KMS-11 (cell line): ENCODE measurements at regions not wholly inside any gene's neighbourhood (a gene's known extent, or its start where the extent isn't known, plus 50 kb on each side); places are given as distances from the start of the nearest gene placed in this dataset.

ENCODE experiments used
- H2AFZ ChIP-seq: fragments of 200-600 bp; sonication (generic); 2 replicates; pipeline ENCODE4 v1.6.1; 2016; ENCODE audit warnings: antibody characterized with exemption, mixed run types, low read depth
- H3K27ac ChIP-seq: fragments of 200-600 bp; sonication (generic); 2 replicates; pipeline ENCODE4 v1.6.1; 2016; ENCODE audit warnings: mild to moderate bottlenecking, mixed run types
- H3K27me3 ChIP-seq: fragments of 200-600 bp; sonication (generic); 2 replicates; pipeline ENCODE4 v1.6.1; 2017; ENCODE audit warnings: mild to moderate bottlenecking, low read depth, mixed run types, moderate library complexity; ENCODE audit not compliant: insufficient read depth
- H3K36me3 ChIP-seq: fragments of 200-600 bp; sonication (generic); 2 replicates; pipeline ENCODE4 v1.6.1; 2017; ENCODE audit warnings: mild to moderate bottlenecking, mixed run types; ENCODE audit not compliant: insufficient read depth
- H3K4me1 ChIP-seq: fragments of 200-600 bp; sonication (generic); 2 replicates; pipeline ENCODE4 v1.6.1; 2016; ENCODE audit warnings: mild to moderate bottlenecking, low read depth, mixed run types; ENCODE audit not compliant: poor library complexity, severe bottlenecking
- H3K4me2 ChIP-seq: fragments of 200-600 bp; sonication (generic); 2 replicates; pipeline ENCODE4 v1.7.0; 2016; ENCODE audit warnings: mild to moderate bottlenecking, mixed run types
- H3K4me3 ChIP-seq: fragments of 200-600 bp; sonication (generic); IDR thresholded peaks from 2 replicates; pipeline ENCODE4 v1.6.1; 2017; ENCODE audit warnings: low read depth, low read length, mixed read lengths; ENCODE audit not compliant: insufficient read depth
- H3K79me2 ChIP-seq: fragments of 200-600 bp; sonication (generic); 2 replicates; pipeline ENCODE4 v1.6.1; 2016; ENCODE audit warnings: low read depth, mixed run types; ENCODE audit not compliant: insufficient read depth
- H3K9ac ChIP-seq: fragments of 200-600 bp; sonication (generic); 2 replicates; pipeline ENCODE4 v1.6.1; 2016; ENCODE audit warnings: mild to moderate bottlenecking, mixed run types
- H4K20me1 ChIP-seq: fragments of 200-600 bp; sonication (generic); 2 replicates; pipeline ENCODE4 v1.6.1; 2016; ENCODE audit warnings: mild to moderate bottlenecking, mixed run types; ENCODE audit not compliant: insufficient read depth
- TF ChIP-seq, protein P1 (sequence below): fragments of 200-600 bp; sonication (generic); conservative IDR thresholded peaks from 2 replicates; pipeline ENCODE4 v1.6.1; 2017; ENCODE audit warnings: low read depth, mild to moderate bottlenecking, antibody characterized with exemption, low read length, moderate library complexity, mixed read lengths

DNA sequence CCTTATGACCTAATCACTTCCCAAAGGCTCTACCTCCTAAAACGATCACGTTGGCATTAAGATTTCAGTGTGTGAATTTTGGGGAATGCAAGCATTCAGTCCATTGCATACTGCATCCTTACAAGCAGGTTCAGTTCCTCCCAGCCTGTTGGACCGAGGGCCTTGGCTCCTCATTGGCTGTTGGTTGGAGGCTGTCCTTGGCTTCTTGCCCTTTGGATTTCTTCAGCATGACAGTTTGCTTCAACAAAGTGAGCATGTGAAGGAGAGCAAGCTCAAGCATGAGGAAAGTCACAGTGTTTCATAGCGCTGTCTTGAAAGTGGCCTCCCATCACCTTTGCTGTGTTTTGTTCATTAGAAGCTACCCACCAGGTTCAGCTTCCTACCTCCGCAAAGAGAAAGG lies 109.5 kb downstream of the GADD45G start:
- TF ChIP-seq, protein P1, sequence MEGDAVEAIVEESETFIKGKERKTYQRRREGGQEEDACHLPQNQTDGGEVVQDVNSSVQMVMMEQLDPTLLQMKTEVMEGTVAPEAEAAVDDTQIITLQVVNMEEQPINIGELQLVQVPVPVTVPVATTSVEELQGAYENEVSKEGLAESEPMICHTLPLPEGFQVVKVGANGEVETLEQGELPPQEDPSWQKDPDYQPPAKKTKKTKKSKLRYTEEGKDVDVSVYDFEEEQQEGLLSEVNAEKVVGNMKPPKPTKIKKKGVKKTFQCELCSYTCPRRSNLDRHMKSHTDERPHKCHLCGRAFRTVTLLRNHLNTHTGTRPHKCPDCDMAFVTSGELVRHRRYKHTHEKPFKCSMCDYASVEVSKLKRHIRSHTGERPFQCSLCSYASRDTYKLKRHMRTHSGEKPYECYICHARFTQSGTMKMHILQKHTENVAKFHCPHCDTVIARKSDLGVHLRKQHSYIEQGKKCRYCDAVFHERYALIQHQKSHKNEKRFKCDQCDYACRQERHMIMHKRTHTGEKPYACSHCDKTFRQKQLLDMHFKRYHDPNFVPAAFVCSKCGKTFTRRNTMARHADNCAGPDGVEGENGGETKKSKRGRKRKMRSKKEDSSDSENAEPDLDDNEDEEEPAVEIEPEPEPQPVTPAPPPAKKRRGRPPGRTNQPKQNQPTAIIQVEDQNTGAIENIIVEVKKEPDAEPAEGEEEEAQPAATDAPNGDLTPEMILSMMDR = no peak
- Histone ChIP-seq H3K27me3 (no peaks in the 10 kb centered on the region), H3K4me2 (0 out of 2 replicates have a peak overlapping the region, but pooled peaks have one; percentile 36), H3K9ac (no peak overlapping the region), H3K27ac (no peak overlapping the region), H3K4me1 (peaks cover 45% of the 10 kb centered on the region), H4K20me1 (no peaks in the 10 kb centered on the region), H3K4me3 (no peak overlapping the region), H2AFZ (no peak overlapping the region), H3K79me2 (no peaks in the 10 kb centered on the region), H3K36me3 (no peaks in the 10 kb centered on the region)

DNA sequence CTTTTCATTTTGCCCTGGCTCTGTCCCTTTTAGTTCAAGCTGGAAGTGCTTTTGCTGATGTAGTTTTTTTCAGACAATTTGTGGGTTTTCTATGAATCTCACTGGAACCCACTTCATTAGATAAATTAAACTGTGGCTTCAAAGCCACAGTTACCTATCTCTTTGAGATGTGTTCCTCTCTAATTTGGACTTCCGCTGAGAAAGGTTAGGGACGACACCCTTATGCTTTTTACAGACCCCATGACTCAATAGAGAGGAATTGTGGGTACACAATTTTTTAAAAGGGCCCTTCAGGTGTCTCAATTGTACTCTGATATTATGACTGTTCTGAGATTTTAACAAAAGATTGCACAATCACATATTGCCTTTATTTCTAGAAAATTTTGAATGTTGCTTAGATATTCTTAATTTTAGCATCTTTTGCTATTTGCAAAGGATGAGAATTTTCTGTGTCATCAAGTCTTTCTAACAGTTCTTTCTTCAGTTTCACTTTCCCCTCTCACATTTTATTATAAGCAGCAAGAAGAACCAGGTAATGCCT lies 110.6 kb downstream of the GADD45G start:
- TF ChIP-seq, protein P1 = no peak
- peak overlapping the region; percentile 11; the same call in 1 of the 2 replicates for H3K27ac ChIP-seq

DNA sequence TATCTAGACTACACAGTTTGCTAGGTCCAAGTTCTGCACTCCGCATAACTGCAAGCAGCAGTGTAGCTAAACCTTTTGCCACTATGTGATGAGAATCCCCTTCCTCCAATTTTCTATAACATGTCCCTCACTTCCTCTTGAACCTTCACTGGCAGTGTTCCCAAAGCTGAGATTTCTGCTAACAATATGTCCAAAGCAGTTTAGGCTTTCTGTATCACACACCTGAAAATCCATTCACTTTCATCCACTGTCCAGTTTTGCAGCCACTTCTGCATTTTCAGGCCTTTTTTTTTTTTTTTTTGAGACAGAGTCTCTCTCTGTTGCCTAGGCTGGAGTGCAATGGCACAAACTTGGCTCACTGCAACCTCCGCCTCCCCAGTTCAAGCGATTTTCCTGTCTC lies 111.1 kb downstream of the GADD45G start:
- Histone ChIP-seq H3K4me2 (peak overlapping the region; percentile 36), H2AFZ (no peak overlapping the region), H3K4me3 (no peak overlapping the region), H3K4me1 (peaks cover 61% of the 10 kb centered on the region), H3K36me3 (no peaks in the 10 kb centered on the region), H3K9ac (no peak overlapping the region), H3K27me3 (no peaks in the 10 kb centered on the region), H4K20me1 (no peaks in the 10 kb centered on the region), H3K27ac (no peak overlapping the region), H3K79me2 (no peaks in the 10 kb centered on the region)
- TF ChIP-seq, protein P1 = no peak

More for the DNA sequence above, 110.6 kb downstream of the GADD45G start:
- Histone ChIP-seq H3K4me1 (peaks cover 56% of the 10 kb centered on the region), H3K36me3 (no peaks in the 10 kb centered on the region), H3K4me2 (peak overlapping the region; percentile 36), H2AFZ (no peak overlapping the region), H3K27me3 (no peaks in the 10 kb centered on the region), H3K79me2 (no peaks in the 10 kb centered on the region), H3K4me3 (no peak overlapping the region), H3K9ac (no peak overlapping the region), H4K20me1 (no peaks in the 10 kb centered on the region)

DNA sequence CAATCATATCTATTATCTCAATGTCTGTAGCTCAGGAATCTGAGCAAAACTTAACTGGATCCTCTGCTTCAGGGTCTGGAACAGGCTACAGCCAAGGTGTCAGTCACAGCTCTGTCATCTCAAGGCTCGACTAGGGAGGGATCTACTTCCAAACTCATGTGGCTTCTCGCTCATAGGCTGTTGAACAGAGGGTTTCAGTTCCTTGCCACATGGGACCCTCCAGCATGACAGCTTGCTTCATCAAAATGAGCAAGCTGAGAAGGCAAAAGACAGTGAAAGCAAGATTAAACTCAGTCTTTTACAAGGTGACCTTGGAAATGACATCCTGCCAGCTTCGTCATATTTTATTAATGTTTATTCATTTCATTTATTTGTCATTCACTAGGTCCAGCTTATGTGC lies 111.7 kb downstream of the GADD45G start:
- Histone ChIP-seq H3K4me1 (peaks cover 67% of the 10 kb centered on the region), H3K79me2 (no peaks in the 10 kb centered on the region), H3K4me2 (peak overlapping the region; percentile 36; the same call in 1 of the 2 replicates), H3K36me3 (no peaks in the 10 kb centered on the region), H3K27me3 (no peaks in the 10 kb centered on the region), H3K9ac (no peak overlapping the region), H3K27ac (no peak overlapping the region), H2AFZ (no peak overlapping the region), H4K20me1 (no peaks in the 10 kb centered on the region), H3K4me3 (no peak overlapping the region)
- TF ChIP-seq, protein P1 = no peak
